SK-N-SH (cell line): ENCODE measurements at regions not wholly inside any gene's neighbourhood (a gene's known extent, or its start where the extent isn't known, plus 50 kb on each side); places are given as distances from the start of the nearest gene placed in this dataset.

Source experiments
- EP300 ChIP-seq, 2 experiments: IDR thresholded peaks; 2 replicates each; pipeline versions ENCODE4 v1.4.0 to v1.6.1; 2012; ENCODE audit warnings: borderline replicate concordance in 1 of 2, low read depth in 1 of 2, low read length in 1 of 2
- FOSL2 ChIP-seq: IDR thresholded peaks from 2 replicates; pipeline ENCODE4 v1.4.0; 2012; ENCODE audit warnings: low read depth, mild to moderate bottlenecking, moderate library complexity, borderline replicate concordance
- FOXM1 ChIP-seq: IDR thresholded peaks from 2 replicates; pipeline ENCODE4 v1.4.0; 2012; ENCODE audit warnings: low read depth, mild to moderate bottlenecking
- JUND ChIP-seq: IDR thresholded peaks from 2 replicates; pipeline ENCODE4 v1.4.0; 2012
- MEF2A ChIP-seq: IDR thresholded peaks from 2 replicates; pipeline ENCODE4 v1.4.0; 2012; ENCODE audit warnings: low read depth, borderline replicate concordance
- MXI1 ChIP-seq: IDR thresholded peaks from 2 replicates; pipeline ENCODE4 v1.6.1; 2012; ENCODE audit warnings: mild to moderate bottlenecking, low read depth, low read length, improper control_type of control experiment
- RCOR1 ChIP-seq: fragments of 150-350 bp; IDR thresholded peaks from 2 replicates; pipeline ENCODE4 v1.6.1; 2017; ENCODE audit warnings: antibody characterized with exemption, low read length
- SMC3 ChIP-seq: IDR thresholded peaks from 2 replicates; pipeline ENCODE4 v1.6.1; 2012; ENCODE audit warnings: low read depth, low read length, improper control_type of control experiment
- TEAD4 ChIP-seq: IDR thresholded peaks from 2 replicates; pipeline ENCODE4 v1.4.0; 2012; ENCODE audit warnings: mild to moderate bottlenecking, borderline replicate concordance; ENCODE audit not compliant: insufficient read depth
- YY1 ChIP-seq: IDR thresholded peaks from 2 replicates; pipeline ENCODE4 v1.4.0; 2012; ENCODE audit warnings: low read depth, mild to moderate bottlenecking
- TF ChIP-seq, protein P1 (sequence below): fragments of 200-600 bp; sonication (generic); IDR thresholded peaks from 2 replicates; pipeline ENCODE4 v1.6.1; 2017; ENCODE audit warnings: antibody characterized with exemption, mild to moderate bottlenecking, moderate library complexity
- TF ChIP-seq, protein P2 (sequence below): IDR thresholded peaks from 2 replicates; pipeline ENCODE4 v1.4.0; 2012; ENCODE audit warnings: low read depth

DNA sequence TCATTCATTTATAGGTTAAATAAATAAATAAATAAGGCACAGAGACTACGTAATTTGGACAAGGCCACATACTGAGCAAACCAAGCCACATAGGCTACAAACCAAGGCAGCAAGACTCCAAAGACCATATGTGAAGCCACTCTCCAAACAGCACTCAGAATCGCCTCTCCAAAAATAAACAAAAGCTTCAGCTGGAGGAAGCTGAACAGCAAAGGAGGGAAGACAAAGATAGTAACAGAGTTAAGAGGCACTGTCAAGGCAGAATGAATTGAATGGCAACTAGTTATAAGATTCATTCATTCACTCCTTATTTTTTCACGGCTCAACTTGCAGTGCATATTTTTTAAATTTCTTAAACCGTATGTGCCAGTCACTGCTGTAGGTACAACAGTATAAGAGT lies 200.5 kb upstream of the GRIP1 start:
- TF ChIP-seq, protein P1, sequence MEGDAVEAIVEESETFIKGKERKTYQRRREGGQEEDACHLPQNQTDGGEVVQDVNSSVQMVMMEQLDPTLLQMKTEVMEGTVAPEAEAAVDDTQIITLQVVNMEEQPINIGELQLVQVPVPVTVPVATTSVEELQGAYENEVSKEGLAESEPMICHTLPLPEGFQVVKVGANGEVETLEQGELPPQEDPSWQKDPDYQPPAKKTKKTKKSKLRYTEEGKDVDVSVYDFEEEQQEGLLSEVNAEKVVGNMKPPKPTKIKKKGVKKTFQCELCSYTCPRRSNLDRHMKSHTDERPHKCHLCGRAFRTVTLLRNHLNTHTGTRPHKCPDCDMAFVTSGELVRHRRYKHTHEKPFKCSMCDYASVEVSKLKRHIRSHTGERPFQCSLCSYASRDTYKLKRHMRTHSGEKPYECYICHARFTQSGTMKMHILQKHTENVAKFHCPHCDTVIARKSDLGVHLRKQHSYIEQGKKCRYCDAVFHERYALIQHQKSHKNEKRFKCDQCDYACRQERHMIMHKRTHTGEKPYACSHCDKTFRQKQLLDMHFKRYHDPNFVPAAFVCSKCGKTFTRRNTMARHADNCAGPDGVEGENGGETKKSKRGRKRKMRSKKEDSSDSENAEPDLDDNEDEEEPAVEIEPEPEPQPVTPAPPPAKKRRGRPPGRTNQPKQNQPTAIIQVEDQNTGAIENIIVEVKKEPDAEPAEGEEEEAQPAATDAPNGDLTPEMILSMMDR = no peak
- TF ChIP-seq YY1 (no peak), JUND (no peak), SMC3 (no peak), MXI1 (no peak), FOSL2 (no peak), MEF2A (no peak), FOXM1 (no peak), EP300 (IDR thresholded peaks at IDR 0.05; ENCODE audit: borderline replicate concordance in 1 of 2, low read depth in 1 of 2, low read length in 1 of 2) (no peak), RCOR1 (no peak), TEAD4 (no peak)
- TF ChIP-seq, protein P2, sequence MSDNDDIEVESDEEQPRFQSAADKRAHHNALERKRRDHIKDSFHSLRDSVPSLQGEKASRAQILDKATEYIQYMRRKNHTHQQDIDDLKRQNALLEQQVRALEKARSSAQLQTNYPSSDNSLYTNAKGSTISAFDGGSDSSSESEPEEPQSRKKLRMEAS = no peak
